Smooth muscle cell (in vitro differentiated cells): ENCODE measurements at regions not wholly inside any gene's neighbourhood (a gene's known extent, or its start where the extent isn't known, plus 50 kb on each side); places are given as distances from the start of the nearest gene placed in this dataset.

Source experiments
- DNase-seq: peaks from one replicate; lab custom pipeline; 2025; ENCODE audit not compliant: unreplicated experiment; lab: John Stamatoyannopoulos, UW
- H2AFZ ChIP-seq: fragments of 200-600 bp; sonication (generic); 2 replicates; pipeline ENCODE4 v1.6.0; 2016; ENCODE audit warnings: antibody characterized with exemption, low read depth, mild to moderate bottlenecking
- H3F3A ChIP-seq: fragments of 200-600 bp; sonication (generic); 2 replicates; pipeline ENCODE4 v1.6.0; 2017; ENCODE audit warnings: antibody characterized with exemption, low read depth
- H3K27ac ChIP-seq: fragments of 200-600 bp; sonication (generic); 2 replicates; pipeline ENCODE4 v1.5.1; 2016; ENCODE audit warnings: low read depth, mild to moderate bottlenecking
- H3K27me3 ChIP-seq: fragments of 200-600 bp; sonication (generic); 2 replicates; pipeline ENCODE4 v1.6.1; 2016; ENCODE audit warnings: low read depth, mild to moderate bottlenecking
- H3K36me3 ChIP-seq: fragments of 200-600 bp; sonication (generic); 2 replicates; pipeline ENCODE4 v1.5.1; 2016; ENCODE audit warnings: low read depth
- H3K4me1 ChIP-seq: fragments of 200-600 bp; sonication (generic); 2 replicates; pipeline ENCODE4 v1.5.1; 2016; ENCODE audit warnings: low read depth
- H3K4me2 ChIP-seq: fragments of 200-600 bp; sonication (generic); 2 replicates; pipeline ENCODE4 v1.6.0; 2016; ENCODE audit warnings: mild to moderate bottlenecking
- H3K4me3 ChIP-seq: fragments of 200-600 bp; sonication (generic); 2 replicates; pipeline ENCODE4 v1.5.1; 2016; ENCODE audit warnings: mild to moderate bottlenecking
- H3K79me2 ChIP-seq: fragments of 200-600 bp; sonication (generic); 2 replicates; pipeline ENCODE4 v1.6.0; 2016; ENCODE audit warnings: low read depth, mild to moderate bottlenecking
- H3K9ac ChIP-seq: fragments of 200-600 bp; sonication (generic); 2 replicates; pipeline ENCODE4 v1.6.0; 2016; ENCODE audit warnings: low read depth
- H3K9me3 ChIP-seq: fragments of 200-600 bp; sonication (generic); replicated peaks from 2 replicates; pipeline ENCODE4 v1.5.1; 2016; ENCODE audit warnings: low read depth
- H4K20me1 ChIP-seq: fragments of 200-600 bp; sonication (generic); 2 replicates; pipeline ENCODE4 v1.6.0; 2016; ENCODE audit warnings: low read depth
- CTCF ChIP-seq: fragments of 200-600 bp; sonication (generic); IDR thresholded peaks from 2 replicates; pipeline ENCODE4 v1.5.1; 2017; ENCODE audit warnings: borderline replicate concordance, mild to moderate bottlenecking, antibody characterized with exemption; ENCODE audit not compliant: insufficient read depth, poor library complexity, severe bottlenecking
- WGBS: methylation state at CpG from one replicate; pipeline ENCODE4 v1.1.7; 2016; ENCODE audit warnings: low lambda C conversion rate; 5-methylcytosine and 5-hydroxymethylcytosine counted together

GRCh38 chr2:192809173-192809572, 614.4 kb upstream of the TMEFF2 start:
- Histone ChIP-seq H3K4me1 (no peaks in the 10 kb centered on the region), H3K4me3 (no peak overlapping the region), H2AFZ (no peak overlapping the region), H3K27ac (no peak overlapping the region), H3K36me3 (no peaks in the 10 kb centered on the region), H3K9me3 (no peaks in the 10 kb centered on the region), H3K27me3 (no peaks in the 10 kb centered on the region), H3K79me2 (no peaks in the 10 kb centered on the region), H3K4me2 (no peak overlapping the region), H3K9ac (no peak overlapping the region), H3F3A (no peaks in the 10 kb centered on the region), H4K20me1 (no peaks in the 10 kb centered on the region)
- no peak for TF ChIP-seq CTCF
- 90% methylated on average over 2 of the region's 2 CpGs for WGBS
- no peak for DNase-seq

- Histone ChIP-seq H3K4me2 (no peak overlapping the region), H3K27me3 (no peaks in the 10 kb centered on the region), H3K4me1 (no peaks in the 10 kb centered on the region), H3F3A (no peaks in the 10 kb centered on the region), H3K9ac (no peak overlapping the region), H3K36me3 (no peaks in the 10 kb centered on the region), H3K9me3 (no peaks in the 10 kb centered on the region), H3K27ac (no peak overlapping the region), H2AFZ (no peak overlapping the region), H3K79me2 (no peaks in the 10 kb centered on the region), H3K4me3 (no peak overlapping the region), H4K20me1 (no peaks in the 10 kb centered on the region)
- TF ChIP-seq CTCF: no peak
- no peak for DNase-seq
- 65% methylated on average over 3 of the region's 3 CpGs for WGBS
Measured at GRCh38 chr2:192783643-192784042, 588.9 kb upstream of the TMEFF2 start.

GRCh38 chr2:192775459-192776262, 580.9 kb upstream of the TMEFF2 start:
- Histone ChIP-seq H3K27me3 (no peaks in the 10 kb centered on the region), H3K4me2 (no peak overlapping the region), H3K9ac (no peak overlapping the region), H3F3A (no peaks in the 10 kb centered on the region), H2AFZ (no peak overlapping the region), H3K79me2 (no peaks in the 10 kb centered on the region), H3K4me1 (no peaks in the 10 kb centered on the region), H3K36me3 (no peaks in the 10 kb centered on the region), H3K4me3 (no peak overlapping the region), H3K9me3 (no peaks in the 10 kb centered on the region), H3K27ac (no peak overlapping the region), H4K20me1 (no peaks in the 10 kb centered on the region)
- no peak for TF ChIP-seq CTCF
- DNase-seq: no peak
- 87% methylated on average over 6 of the region's 6 CpGs for WGBS

GRCh38 chr2:192775011-192775410, 580.3 kb upstream of the TMEFF2 start:
- no peaks in the 10 kb centered on the region for H3K36me3 ChIP-seq
- no peak overlapping the region for H3K9ac ChIP-seq
- DNase-seq: no peak
- H3K4me1 ChIP-seq: no peaks in the 10 kb centered on the region
- H3K79me2 ChIP-seq: no peaks in the 10 kb centered on the region
- H2AFZ ChIP-seq: no peak overlapping the region
- no peaks in the 10 kb centered on the region for H3K9me3 ChIP-seq
- WGBS: 91% methylated on average over 4 of the region's 4 CpGs
- no peak overlapping the region for H3K4me2 ChIP-seq
- no peaks in the 10 kb centered on the region for H3F3A ChIP-seq
- H3K4me3 ChIP-seq: no peak overlapping the region
- H3K27me3 ChIP-seq: no peaks in the 10 kb centered on the region
- no peak for TF ChIP-seq CTCF
- no peak overlapping the region for H3K27ac ChIP-seq
- H4K20me1 ChIP-seq: no peaks in the 10 kb centered on the region
